HG03196 (cell line): ENCODE measurements at regions not wholly inside any gene's neighbourhood (a gene's known extent, or its start where the extent isn't known, plus 50 kb on each side); places are given as distances from the start of the nearest gene placed in this dataset.

ENCODE experiments used
- ATAC-seq: cut with Tn5 transposase; IDR thresholded peaks from one replicate; pipeline ENCODE4 v1.9.1; 2021; ENCODE audit not compliant: unreplicated experiment

DNA sequence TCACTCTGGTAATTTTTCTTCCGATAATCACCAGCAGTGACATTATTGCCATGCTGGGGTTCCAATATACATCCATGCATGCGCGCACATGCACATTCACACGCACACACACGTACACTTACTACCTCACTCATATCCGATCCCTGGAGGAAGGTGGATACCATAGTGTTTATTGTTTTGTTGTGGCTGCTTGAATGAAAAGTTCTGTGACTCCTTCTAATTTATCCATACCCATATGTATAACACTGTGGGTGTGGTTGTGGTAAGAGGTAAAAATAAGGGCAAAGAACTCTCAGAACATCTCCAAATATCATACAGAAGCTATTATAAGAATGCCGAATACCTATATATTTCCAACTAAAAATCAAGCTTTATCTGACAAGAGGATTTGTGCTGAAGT, 407.8 kb upstream of the PODXL start:
- ATAC-seq, result no peak

DNA sequence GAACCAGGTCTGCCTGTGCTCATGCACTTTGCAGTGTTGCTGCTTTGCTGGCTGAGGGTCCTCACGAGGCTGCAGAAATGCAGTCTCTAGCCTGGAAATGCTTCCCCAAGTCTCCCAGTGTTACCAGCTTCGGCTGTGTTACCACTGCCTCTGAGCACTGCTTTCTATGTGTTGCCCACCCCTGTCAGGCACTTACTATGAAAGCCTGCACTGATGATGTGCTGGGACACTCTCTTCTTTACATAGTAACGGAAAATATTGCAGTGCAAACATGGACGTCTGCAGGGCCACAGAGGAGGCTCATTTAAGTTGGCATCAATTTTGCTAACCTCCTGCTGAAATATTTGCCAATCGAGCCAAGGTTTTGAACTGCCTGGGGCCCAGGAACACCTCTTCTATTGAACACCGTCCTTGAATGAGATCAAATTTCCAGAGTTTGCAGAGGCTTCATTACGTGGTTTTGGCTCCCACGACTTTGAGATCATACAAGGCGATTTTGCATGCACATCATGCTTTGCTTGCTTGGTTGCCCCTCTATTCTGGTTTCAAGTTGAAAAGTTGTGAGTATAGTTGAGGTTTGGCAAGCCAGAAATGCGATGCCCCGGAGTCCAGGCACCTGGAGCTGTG, 404.7 kb upstream of the PODXL start:
- ATAC-seq, result no peak

DNA sequence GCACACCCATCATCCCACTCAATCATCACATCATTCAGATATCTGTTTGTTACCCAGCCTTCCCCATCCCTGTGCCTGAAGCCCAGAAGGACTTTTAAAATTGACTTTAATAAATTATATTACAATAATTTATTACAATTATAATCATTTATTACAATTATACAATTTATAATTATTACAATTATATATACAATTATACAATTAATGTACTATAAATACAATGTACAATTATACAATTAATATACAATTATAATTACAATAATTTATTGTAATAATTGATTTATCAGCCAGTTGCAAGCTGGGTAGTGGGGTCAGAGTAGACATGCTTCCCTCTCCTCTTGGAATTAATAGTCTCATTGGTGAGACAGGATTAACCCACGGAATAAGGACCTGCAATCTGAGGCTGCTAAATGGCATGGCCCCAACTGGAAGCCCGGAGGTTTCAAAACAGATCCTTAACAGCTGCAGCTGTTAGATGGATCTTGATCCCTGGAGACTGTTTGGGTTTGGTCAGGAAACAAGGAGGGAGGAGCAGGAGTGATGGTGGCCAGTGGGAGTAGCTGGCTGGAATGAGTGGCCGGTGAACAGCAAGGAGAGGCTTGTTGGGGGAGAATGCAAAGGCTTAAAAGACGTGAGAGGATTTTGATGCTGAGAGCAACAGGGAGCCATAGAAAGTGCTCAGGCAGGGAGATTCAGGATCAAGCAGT, 402.8 kb upstream of the PODXL start:
- ATAC-seq, result no peak

- no peak for ATAC-seq
Observed at GRCh38 chr7:131957338-131958020, 401.1 kb upstream of the PODXL start.

DNA sequence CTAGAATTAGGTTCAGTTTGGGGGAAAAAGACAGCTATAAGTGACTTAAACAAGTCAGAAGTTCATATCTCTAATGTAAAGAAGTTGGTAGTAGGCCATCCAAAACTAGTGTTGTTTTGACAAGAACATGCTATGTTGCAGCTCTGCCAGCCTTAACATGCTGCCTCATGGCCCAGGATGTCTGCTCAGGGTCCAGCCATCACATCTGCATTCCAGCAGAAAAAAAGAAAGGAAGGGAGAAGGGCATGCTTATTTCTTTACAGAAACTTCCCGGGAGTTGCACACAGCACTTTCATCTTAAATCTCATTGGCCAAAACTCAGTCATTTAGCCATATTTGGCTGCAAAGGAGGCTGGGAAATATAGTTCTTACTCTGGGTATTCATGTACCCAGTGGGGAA, 400.4 kb upstream of the PODXL start:
- ATAC-seq, result no peak

DNA sequence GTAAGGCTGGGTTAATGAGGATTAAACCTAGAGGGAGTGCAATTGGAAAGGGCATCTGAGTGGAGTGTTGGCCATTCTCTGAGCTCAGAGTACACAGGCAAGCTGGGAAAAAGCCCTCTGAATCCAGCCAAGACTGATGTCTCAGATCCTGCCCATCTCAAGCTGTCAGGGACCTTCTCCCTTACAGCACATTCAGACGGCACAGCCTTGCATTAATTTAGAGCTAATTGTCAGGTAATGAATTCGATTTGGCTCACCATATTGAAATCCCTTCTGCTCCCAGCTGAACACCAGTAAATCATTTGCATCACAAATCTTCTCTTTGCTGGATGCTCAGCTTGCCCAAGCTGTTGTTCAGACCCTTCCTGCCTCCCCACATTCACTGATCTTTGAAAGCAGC, 399.3 kb upstream of the PODXL start:
- ATAC-seq, result no peak

DNA sequence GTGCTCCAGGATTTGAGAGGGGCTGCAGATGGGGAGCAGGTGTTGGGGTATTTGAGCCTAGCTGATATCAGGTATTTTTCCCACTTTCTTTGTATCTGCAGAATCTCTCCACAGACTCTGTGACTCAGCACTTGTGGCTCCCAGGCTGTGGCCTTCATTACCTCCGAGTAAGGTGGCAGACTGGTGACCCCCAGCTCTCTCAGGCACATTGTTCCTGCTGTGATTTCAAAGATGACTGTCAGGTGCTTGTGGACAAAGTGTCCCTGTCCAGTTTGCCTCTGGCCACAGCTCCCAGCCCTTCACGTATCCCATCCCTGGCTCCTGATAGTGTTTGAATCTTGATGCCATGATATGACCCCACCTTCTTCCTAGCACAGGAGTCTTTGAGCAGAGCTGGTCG, 396.8 kb upstream of the PODXL start:
- ATAC-seq, result no peak

DNA sequence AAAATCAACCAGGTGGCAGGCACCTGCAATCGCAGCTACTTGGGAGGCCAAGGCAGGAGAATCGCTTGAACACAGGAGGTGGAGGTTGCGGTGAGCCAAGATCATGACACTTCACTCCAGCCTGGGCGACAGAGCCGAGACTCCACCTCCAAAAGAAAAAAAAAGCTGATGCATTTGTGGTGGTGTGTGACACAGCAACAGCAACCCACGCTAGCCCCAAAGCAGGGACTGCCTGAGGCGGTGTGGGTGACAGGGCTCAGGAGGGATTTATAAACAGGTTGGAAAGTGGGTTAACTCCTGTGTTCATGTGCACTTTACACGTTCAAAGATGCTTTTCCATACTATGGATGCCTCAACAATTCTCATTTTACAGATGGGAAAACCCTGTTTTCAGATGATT, 395.9 kb upstream of the PODXL start:
- ATAC-seq, result no peak

GRCh38 chr7:131950758-131951157, 394.3 kb upstream of the PODXL start:
- ATAC-seq, result no peak

DNA sequence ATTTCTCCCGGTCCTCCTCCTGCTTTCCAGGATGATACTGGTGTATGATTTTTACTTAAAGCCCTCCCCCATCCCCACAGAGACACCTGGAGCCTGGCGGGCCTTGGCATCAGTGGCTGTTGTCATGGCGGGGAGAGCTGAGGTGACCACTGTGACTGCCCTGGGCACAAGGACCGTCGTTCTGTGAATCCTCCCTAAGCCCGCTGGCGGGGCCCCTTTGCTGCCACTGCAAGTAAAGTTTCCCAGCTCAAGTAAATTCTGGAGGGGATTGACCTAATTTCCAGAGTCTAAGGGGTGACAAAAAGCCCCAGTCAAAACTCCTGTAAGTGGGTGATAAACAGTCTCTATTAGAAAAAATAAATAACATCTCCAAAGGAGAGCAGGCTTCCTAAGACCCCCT, 393.2 kb upstream of the PODXL start:
- no peak for ATAC-seq

DNA sequence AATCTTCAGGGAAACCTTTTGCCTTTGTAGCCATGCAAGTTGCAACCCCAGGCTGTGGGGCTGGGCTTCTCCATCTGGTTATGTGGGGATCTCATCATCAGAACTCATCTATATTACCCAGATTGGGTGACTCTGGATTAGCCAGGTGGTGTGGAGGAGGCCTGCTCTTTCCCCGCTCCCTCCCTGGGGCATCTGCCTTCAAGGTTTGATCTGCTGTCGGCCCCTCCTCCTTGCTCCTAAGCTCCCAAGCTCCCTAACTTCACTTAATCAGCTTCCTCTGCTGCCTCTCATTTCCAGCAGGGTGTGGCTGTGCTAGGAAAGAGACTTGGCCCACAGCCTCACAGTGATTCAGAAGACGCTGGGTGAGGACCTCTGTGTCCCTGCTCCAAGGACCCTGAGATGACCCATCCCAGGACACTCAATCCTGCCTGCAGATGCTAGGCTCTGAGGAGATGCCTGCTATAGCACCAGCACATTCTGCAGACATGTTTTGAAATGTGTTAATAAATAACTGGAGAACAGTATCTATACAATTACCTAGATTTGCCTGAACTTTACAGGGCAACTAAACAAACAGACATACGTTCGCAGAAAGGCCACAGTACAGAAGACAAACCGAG, 392.1 kb upstream of the PODXL start:
- no peak for ATAC-seq

DNA sequence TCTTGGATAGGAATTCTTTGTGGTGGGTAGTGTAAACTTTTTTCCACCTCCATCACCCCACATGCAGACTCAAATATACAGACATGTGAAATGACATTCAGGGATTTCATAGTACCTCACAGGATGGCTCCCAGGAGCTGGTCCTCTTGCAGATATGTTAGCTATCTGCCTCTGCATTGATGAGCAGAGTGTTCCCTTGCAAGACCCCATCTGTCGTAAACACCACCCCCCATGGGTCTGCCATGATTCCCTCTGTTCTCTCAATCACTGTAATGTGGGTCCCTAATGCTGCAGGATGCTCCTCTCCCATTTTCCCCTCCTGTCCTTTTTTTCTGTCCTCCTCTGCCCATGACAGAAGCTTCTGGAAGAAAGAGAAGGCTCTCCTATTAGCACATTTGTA, 391.2 kb upstream of the PODXL start:
- no peak for ATAC-seq

DNA sequence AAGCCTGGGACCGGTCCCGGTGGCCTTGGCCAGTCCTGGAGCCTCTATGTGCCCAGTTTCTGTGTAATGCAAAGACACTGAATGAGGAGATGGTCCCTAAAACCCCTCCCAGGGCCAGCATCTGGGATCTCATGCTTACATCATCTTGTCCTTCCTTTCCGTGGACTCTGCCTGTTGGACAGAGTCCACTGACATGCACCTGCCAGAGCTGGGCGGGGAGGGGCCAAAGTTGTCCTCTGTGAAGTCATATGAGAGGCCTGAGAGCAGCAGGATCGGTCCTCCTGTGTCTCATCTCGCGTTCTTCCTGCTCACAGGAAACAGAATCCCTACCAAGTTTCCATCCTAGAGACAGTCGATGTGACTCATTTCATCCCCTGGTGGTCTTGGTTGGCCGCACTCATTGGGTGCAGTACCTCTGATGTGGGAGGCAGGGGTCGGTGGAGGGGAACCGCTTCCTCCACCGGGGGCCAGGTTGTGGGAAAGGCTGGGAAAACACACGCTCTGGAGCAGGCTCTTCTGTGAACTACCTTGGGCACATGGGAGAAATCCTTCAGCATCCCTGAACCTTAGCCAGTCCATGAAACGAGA, 389.6 kb upstream of the PODXL start:
- ATAC-seq, result no peak

GRCh38 chr7:131945313-131945911, 389.0 kb upstream of the PODXL start:
- ATAC-seq, result peak; percentile 53

DNA sequence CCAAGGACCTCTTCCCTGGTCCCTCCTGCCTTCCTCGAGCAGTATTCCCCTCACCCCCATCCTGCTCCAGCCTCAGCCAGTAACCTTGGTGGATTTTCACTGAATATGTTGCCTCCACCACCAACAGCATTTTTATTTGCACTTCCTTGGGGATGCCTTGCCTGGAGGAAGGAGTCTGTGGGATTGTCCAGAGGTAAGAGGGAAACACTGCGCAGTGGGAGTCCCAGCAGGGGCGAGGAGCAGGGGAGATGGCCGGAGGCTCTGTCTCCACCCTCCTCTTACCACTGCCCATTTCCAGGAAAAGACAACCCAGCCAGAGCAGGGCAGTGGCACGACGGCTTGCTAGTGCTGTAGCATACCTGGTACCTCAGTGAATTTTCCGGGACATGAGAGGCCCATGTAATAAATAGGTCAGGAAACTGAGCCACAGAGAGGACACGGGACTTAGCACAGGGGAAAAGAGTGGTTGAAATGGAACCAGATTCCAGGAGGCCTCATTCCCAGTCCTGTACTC, 388.2 kb upstream of the PODXL start:
- no peak for ATAC-seq

- ATAC-seq, result no peak
Observed at GRCh38 chr7:131943646-131944045, 387.2 kb upstream of the PODXL start.

- ATAC-seq, result no peak
Observed at GRCh38 chr7:131943211-131943610, 386.8 kb upstream of the PODXL start.

GRCh38 chr7:131942287-131943150, 386.1 kb upstream of the PODXL start:
- no peak for ATAC-seq

- ATAC-seq, result no peak
Observed at GRCh38 chr7:131941291-131941690, 384.9 kb upstream of the PODXL start.

- ATAC-seq, result no peak
Observed at GRCh38 chr7:131940621-131941165, 384.3 kb upstream of the PODXL start.
